PC-3 (cell line): ENCODE measurements at regions not wholly inside any gene's neighbourhood (a gene's known extent, or its start where the extent isn't known, plus 50 kb on each side); places are given as distances from the start of the nearest gene placed in this dataset.

ENCODE experiments used
- ATAC-seq: fragments of 200-7000 bp; cut with Tn5 transposase; 2 replicates; pipeline ENCODE4 v1.9.1; 2020; ENCODE audit warnings: mild to moderate bottlenecking, moderate library complexity
- BruUV-seq: library from RNA; stranded (reverse); fragments of 400-500 nt; replicated peaks from 2 replicates; lab custom pipeline; 2021; lab: Mats Ljungman, UMichigan
- CTCF ChIA-PET: fragments of 300-600 bp; sonication (Branson Sonifier 250); formaldehyde crosslinking; loops from one replicate; lab custom pipeline; 2022; ENCODE audit warnings: antibody characterized with exemption; lab: Charles Lee
- POLR2A ChIA-PET: fragments of 300-600 bp; sonication (Branson Sonifier 250); formaldehyde crosslinking; loops from one replicate; lab custom pipeline; 2022; ENCODE audit warnings: antibody characterized with exemption; ENCODE audit not compliant: unreplicated experiment; lab: Charles Lee
- DNase-seq: peaks from one replicate; pipeline ENCODE4 v3.0.0-alpha.2; 2015
- H2AFZ ChIP-seq: fragments of 300-600 bp; sonication (generic); 2 replicates; pipeline ENCODE4 v1.6.0; 2016; ENCODE audit warnings: antibody characterized with exemption, low read length
- H3F3A ChIP-seq: fragments of 300-600 bp; sonication (generic); one replicate; pipeline ENCODE4 v1.6.0; 2017; ENCODE audit warnings: antibody characterized with exemption, low read length, control low read depth, mild to moderate bottlenecking; ENCODE audit not compliant: unreplicated experiment
- H3K27ac ChIP-seq: fragments of 300-600 bp; sonication (generic); 2 replicates; pipeline ENCODE4 v1.5.1; 2016; ENCODE audit warnings: mild to moderate bottlenecking, low read length
- H3K27me3 ChIP-seq: fragments of 300-600 bp; sonication (generic); 2 replicates; pipeline ENCODE4 v1.6.1; 2016; ENCODE audit warnings: low read length, mixed read lengths
- H3K36me3 ChIP-seq: fragments of 300-600 bp; sonication (generic); 2 replicates; pipeline ENCODE4 v1.6.1; 2016; ENCODE audit warnings: low read depth, mixed run types, low read length, mixed read lengths
- H3K4me1 ChIP-seq: fragments of 300-600 bp; sonication (generic); 2 replicates; pipeline ENCODE4 v1.5.1; 2016; ENCODE audit warnings: low read length; ENCODE audit not compliant: insufficient read depth
- H3K4me2 ChIP-seq: fragments of 300-600 bp; sonication (generic); 2 replicates; pipeline ENCODE4 v1.6.0; 2016; ENCODE audit warnings: low read length
- H3K4me3 ChIP-seq: fragments of 300-600 bp; sonication (generic); 2 replicates; pipeline ENCODE4 v1.5.1; 2016; ENCODE audit warnings: mild to moderate bottlenecking, low read length, mixed read lengths
- H3K79me2 ChIP-seq: fragments of 300-600 bp; sonication (generic); 2 replicates; pipeline ENCODE4 v1.6.1; 2017; ENCODE audit warnings: low read length, mixed read lengths
- H3K9ac ChIP-seq: fragments of 300-600 bp; sonication (generic); 2 replicates; pipeline ENCODE4 v1.6.0; 2016; ENCODE audit warnings: mild to moderate bottlenecking, low read length
- H3K9me2 ChIP-seq: fragments of 300-600 bp; sonication (generic); replicated peaks from 2 replicates; pipeline ENCODE4 v1.6.1; 2016; ENCODE audit warnings: mixed run types, low read length, mixed read lengths
- H3K9me3 ChIP-seq: fragments of 300-600 bp; sonication (generic); 2 replicates; pipeline ENCODE4 v1.6.1; 2016; ENCODE audit warnings: low read length, mixed read lengths
- H4K20me1 ChIP-seq: fragments of 300-600 bp; sonication (generic); 2 replicates; pipeline ENCODE4 v1.6.1; 2016; ENCODE audit warnings: low read length, mixed read lengths
- CTCF ChIP-seq: fragments of 300-600 bp; sonication (generic); conservative IDR thresholded peaks from 2 replicates; pipeline ENCODE4 v1.5.1; 2017; ENCODE audit warnings: antibody characterized with exemption, low read depth, mild to moderate bottlenecking, low read length
- EZH2 ChIP-seq: fragments of 300-600 bp; sonication (generic); IDR thresholded peaks from one replicate; pipeline ENCODE4 v1.6.1; 2017; ENCODE audit warnings: antibody characterized with exemption, mild to moderate bottlenecking, low read length; ENCODE audit not compliant: unreplicated experiment
- EZH2phosphoT487 ChIP-seq: fragments of 300-600 bp; sonication (generic); IDR thresholded peaks from 2 replicates; pipeline ENCODE4 v1.6.1; 2018; ENCODE audit warnings: mild to moderate bottlenecking, antibody characterized with exemption, low read length, borderline replicate concordance
- intact Hi-C: fragments of 100-400 bp; cut with micrococcal nuclease; formaldehyde crosslinking; loops from 2 replicates; pipeline ENCODE4 v1.9.0; 2023

GRCh38 chrX:69072486-69073006 is 92.7 kb downstream of the PJA1 start:
- H3K27ac ChIP-seq, result no peak overlapping the region
- CTCF ChIA-PET, result no interaction called here

GRCh38 chrX:69070949-69071650 is 94.2 kb downstream of the PJA1 start:
- Histone ChIP-seq H3K4me1 (no peaks in the 10 kb centered on the region), H3K27me3 (no peaks in the 10 kb centered on the region), H3K79me2 (no peaks in the 10 kb centered on the region), H4K20me1 (no peaks in the 10 kb centered on the region), H3K4me2 (no peak overlapping the region), H3F3A (no peaks in the 10 kb centered on the region), H3K27ac (no peak overlapping the region), H3K9ac (no peak overlapping the region), H3K36me3 (no peaks in the 10 kb centered on the region), H3K9me2 (no peaks in the 10 kb centered on the region), H2AFZ (no peak overlapping the region), H3K4me3 (no peak overlapping the region), H3K9me3 (no peaks in the 10 kb centered on the region)
- ChIA-PET CTCF (no interaction called here), POLR2A (no interaction called here)
- TF ChIP-seq CTCF (no peak), EZH2 (no peak), EZH2phosphoT487 (no peak)
- DNase-seq (no peak), ATAC-seq (no peak)
- no TSS peak for BruUV-seq
- intact Hi-C loops, result no loop called here

More at GRCh38 chrX:69072486-69073006, 92.7 kb downstream of the PJA1 start:
- Histone ChIP-seq H3K9ac (no peak overlapping the region), H3K9me2 (no peaks in the 10 kb centered on the region), H2AFZ (no peak overlapping the region), H3K4me3 (no peak overlapping the region), H3K4me2 (no peak overlapping the region), H3K27me3 (no peaks in the 10 kb centered on the region), H3K36me3 (no peaks in the 10 kb centered on the region), H3F3A (no peaks in the 10 kb centered on the region), H3K79me2 (no peaks in the 10 kb centered on the region), H3K9me3 (no peaks in the 10 kb centered on the region), H4K20me1 (no peaks in the 10 kb centered on the region), H3K4me1 (no peaks in the 10 kb centered on the region)
- intact Hi-C loops, result no loop called here
- DNase-seq (no peak), ATAC-seq (no peak)
- no TSS peak for BruUV-seq
- POLR2A ChIA-PET, result no interaction called here
- TF ChIP-seq CTCF, result no peak
- TF ChIP-seq EZH2, result no peak
- no peak for TF ChIP-seq EZH2phosphoT487

- H3K4me2 ChIP-seq, result no peak overlapping the region
- H4K20me1 ChIP-seq, result no peaks in the 10 kb centered on the region
- H3K4me1 ChIP-seq, result no peaks in the 10 kb centered on the region; the same call in 1 of the 2 replicates
- no peaks in the 10 kb centered on the region for H3K27me3 ChIP-seq
- no peak overlapping the region for H2AFZ ChIP-seq
- H3K4me3 ChIP-seq, result no peak overlapping the region
- no peak overlapping the region for H3K27ac ChIP-seq
- intact Hi-C loops, result no loop called here
- DNase-seq, result no peak
- ATAC-seq, result no peak
- ChIA-PET CTCF (no interaction called here), POLR2A (no interaction called here)
- TF ChIP-seq CTCF (no peak), EZH2 (no peak), EZH2phosphoT487 (no peak)
- H3F3A ChIP-seq, result no peaks in the 10 kb centered on the region
- H3K36me3 ChIP-seq, result no peaks in the 10 kb centered on the region
- no TSS peak for BruUV-seq
- no peaks in the 10 kb centered on the region for H3K79me2 ChIP-seq
- no peaks in the 10 kb centered on the region for H3K9me2 ChIP-seq
- no peaks in the 10 kb centered on the region for H3K9me3 ChIP-seq
- H3K9ac ChIP-seq, result no peak overlapping the region
Measured at GRCh38 chrX:69069876-69070275, 95.4 kb downstream of the PJA1 start.
